NT2/D1 (cell line): ENCODE measurements at regions not wholly inside any gene's neighbourhood (a gene's known extent, or its start where the extent isn't known, plus 50 kb on each side); places are given as distances from the start of the nearest gene placed in this dataset.

Experiments used
- DNase-seq: peaks from one replicate; pipeline ENCODE4 v3.0.0-alpha.2; 2011; ENCODE audit warnings: low read depth, low spot score
- H3K27me3 ChIP-seq: 2 replicates; pipeline ENCODE4 v1.6.0; 2011; ENCODE audit warnings: mild to moderate bottlenecking; ENCODE audit not compliant: insufficient read length, insufficient read depth
- H3K36me3 ChIP-seq: 2 replicates; pipeline ENCODE4 v1.6.1; 2011; ENCODE audit warnings: mild to moderate bottlenecking, low read length, mixed read lengths; ENCODE audit not compliant: insufficient read depth, insufficient read length
- H3K4me1 ChIP-seq: 2 replicates; pipeline ENCODE4 v1.5.1; 2011; ENCODE audit not compliant: insufficient read depth, insufficient read length
- H3K4me3 ChIP-seq: 2 replicates; pipeline ENCODE4 v1.5.1; 2011; ENCODE audit warnings: low read depth; ENCODE audit not compliant: insufficient read length
- H3K9ac ChIP-seq: 2 replicates; pipeline ENCODE4 v1.6.0; 2011; ENCODE audit warnings: low read depth; ENCODE audit not compliant: insufficient read length
- H3K9me3 ChIP-seq: 2 replicates; pipeline ENCODE4 v1.5.1; 2011; ENCODE audit warnings: mild to moderate bottlenecking, low read length; ENCODE audit not compliant: insufficient read depth
- SUZ12 ChIP-seq: IDR thresholded peaks from 2 replicates; pipeline ENCODE4 v1.6.1; 2011; ENCODE audit not compliant: insufficient read length, insufficient read depth; ENCODE audit errors: extremely low read depth
- YY1 ChIP-seq: IDR thresholded peaks from 2 replicates; pipeline ENCODE4 v1.6.1; 2011; ENCODE audit not compliant: insufficient read length, insufficient read depth
- ZNF274 ChIP-seq: IDR thresholded peaks from 2 replicates; pipeline ENCODE4 v1.6.1; 2011; ENCODE audit warnings: mild to moderate bottlenecking, low read depth, low read length

GRCh38 chr6:82738773-82739172, 326.9 kb downstream of the UBE3D start:
- no peaks in the 10 kb centered on the region for H3K9me3 ChIP-seq
- H3K4me3 ChIP-seq = no peak overlapping the region
- no peaks in the 10 kb centered on the region for H3K36me3 ChIP-seq
- DNase-seq = no peak
- H3K9ac ChIP-seq = no peak overlapping the region
- H3K4me1 ChIP-seq = no peaks in the 10 kb centered on the region
- H3K27me3 ChIP-seq = no peaks in the 10 kb centered on the region
- no peak for TF ChIP-seq ZNF274
- TF ChIP-seq SUZ12 = no peak
- TF ChIP-seq YY1 = no peak

- Histone ChIP-seq H3K27me3 (no peaks in the 10 kb centered on the region), H3K9ac (no peak overlapping the region), H3K4me1 (no peaks in the 10 kb centered on the region), H3K36me3 (no peaks in the 10 kb centered on the region), H3K4me3 (no peak overlapping the region), H3K9me3 (no peaks in the 10 kb centered on the region)
- TF ChIP-seq YY1 (no peak), ZNF274 (no peak), SUZ12 (no peak)
- DNase-seq = no peak
Observed at GRCh38 chr6:82739303-82739702, 326.3 kb downstream of the UBE3D start.

GRCh38 chr6:82740072-82740471, 325.6 kb downstream of the UBE3D start:
- no peak for DNase-seq
- Histone ChIP-seq H3K9ac (no peak overlapping the region), H3K9me3 (no peaks in the 10 kb centered on the region), H3K4me1 (no peaks in the 10 kb centered on the region), H3K27me3 (no peaks in the 10 kb centered on the region), H3K4me3 (no peak overlapping the region), H3K36me3 (no peaks in the 10 kb centered on the region)
- no peak for TF ChIP-seq YY1
- no peak for TF ChIP-seq SUZ12
- no peak for TF ChIP-seq ZNF274

- H3K27me3 ChIP-seq = no peaks in the 10 kb centered on the region
- H3K4me1 ChIP-seq = no peaks in the 10 kb centered on the region
- no peak overlapping the region for H3K9ac ChIP-seq
- no peak for DNase-seq
- no peak overlapping the region for H3K4me3 ChIP-seq
- no peaks in the 10 kb centered on the region for H3K9me3 ChIP-seq
- H3K36me3 ChIP-seq = no peaks in the 10 kb centered on the region
- no peak for TF ChIP-seq SUZ12
- no peak for TF ChIP-seq ZNF274
- no peak for TF ChIP-seq YY1
Observed at GRCh38 chr6:82741325-82741995, 324.2 kb downstream of the UBE3D start.

GRCh38 chr6:82741996-82742385, 323.6 kb downstream of the UBE3D start:
- Histone ChIP-seq H3K27me3 (no peaks in the 10 kb centered on the region), H3K9ac (no peak overlapping the region), H3K36me3 (no peaks in the 10 kb centered on the region), H3K4me3 (no peak overlapping the region), H3K4me1 (no peaks in the 10 kb centered on the region), H3K9me3 (no peaks in the 10 kb centered on the region)
- no peak for DNase-seq
- TF ChIP-seq SUZ12 = no peak
- TF ChIP-seq ZNF274 = no peak
- TF ChIP-seq YY1 = no peak

GRCh38 chr6:82744286-82745015, 321.2 kb downstream of the UBE3D start:
- H3K27me3 ChIP-seq = no peaks in the 10 kb centered on the region
- H3K9me3 ChIP-seq = no peaks in the 10 kb centered on the region; the same call in 1 of the 2 replicates
- no peak for DNase-seq
- H3K9ac ChIP-seq = no peak overlapping the region
- TF ChIP-seq ZNF274 (no peak), SUZ12 (no peak), YY1 (no peak)
- no peaks in the 10 kb centered on the region for H3K4me1 ChIP-seq
- no peaks in the 10 kb centered on the region for H3K36me3 ChIP-seq
- H3K4me3 ChIP-seq = no peak overlapping the region

GRCh38 chr6:82750556-82750955, 315.1 kb downstream of the UBE3D start:
- TF ChIP-seq ZNF274 = no peak
- no peak for TF ChIP-seq SUZ12
- TF ChIP-seq YY1 = no peak
- Histone ChIP-seq H3K4me1 (no peaks in the 10 kb centered on the region), H3K9ac (no peak overlapping the region), H3K27me3 (no peaks in the 10 kb centered on the region), H3K9me3 (no peaks in the 10 kb centered on the region; the same call in 1 of the 2 replicates), H3K36me3 (no peaks in the 10 kb centered on the region), H3K4me3 (no peak overlapping the region)
- no peak for DNase-seq
